GM10266 (cell line): ENCODE measurements at regions not wholly inside any gene's neighbourhood (a gene's known extent, or its start where the extent isn't known, plus 50 kb on each side); places are given as distances from the start of the nearest gene placed in this dataset.

Experiments
- DNase-seq: peaks from one replicate; pipeline ENCODE4 v3.0.0; 2012; ENCODE audit errors: extremely low spot score
- TF ChIP-seq, protein P1 (sequence below): IDR thresholded peaks from 2 replicates; pipeline ENCODE4 v1.5.1; 2012; ENCODE audit warnings: mild to moderate bottlenecking, low read depth; ENCODE audit not compliant: control insufficient read depth, insufficient read depth; ENCODE audit errors: missing control alignments

DNA sequence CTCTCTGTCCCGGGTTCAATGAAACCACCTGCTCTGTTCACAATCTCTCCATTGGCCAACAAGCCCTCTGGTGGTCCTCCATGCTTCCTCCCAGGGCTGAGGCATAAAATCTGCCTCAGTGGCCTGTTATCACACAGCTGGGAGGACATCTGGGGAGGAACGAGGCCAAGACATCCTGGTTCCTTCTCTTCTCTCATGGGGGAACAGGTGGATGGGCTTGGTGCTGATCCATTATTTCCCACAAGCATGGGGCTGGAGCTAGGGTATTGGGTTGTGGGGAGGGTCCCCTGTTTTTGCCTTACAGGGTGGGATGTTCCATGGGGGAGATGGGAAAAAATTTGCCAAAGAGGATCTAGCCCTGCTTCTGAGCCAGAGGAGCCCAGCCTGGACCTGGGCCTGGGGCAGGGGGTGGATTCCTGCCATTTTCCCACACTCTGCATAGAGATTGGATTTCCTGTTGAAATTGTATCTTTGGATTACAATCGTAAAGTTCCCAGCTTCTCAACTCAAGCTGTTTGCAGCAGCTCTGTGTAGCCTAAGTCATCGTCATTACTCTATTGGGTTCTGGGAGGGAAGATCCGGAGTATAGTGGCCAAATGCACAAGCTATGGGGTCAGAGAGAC lies 124.7 kb downstream of the NAV1 start:
- TF ChIP-seq, protein P1, sequence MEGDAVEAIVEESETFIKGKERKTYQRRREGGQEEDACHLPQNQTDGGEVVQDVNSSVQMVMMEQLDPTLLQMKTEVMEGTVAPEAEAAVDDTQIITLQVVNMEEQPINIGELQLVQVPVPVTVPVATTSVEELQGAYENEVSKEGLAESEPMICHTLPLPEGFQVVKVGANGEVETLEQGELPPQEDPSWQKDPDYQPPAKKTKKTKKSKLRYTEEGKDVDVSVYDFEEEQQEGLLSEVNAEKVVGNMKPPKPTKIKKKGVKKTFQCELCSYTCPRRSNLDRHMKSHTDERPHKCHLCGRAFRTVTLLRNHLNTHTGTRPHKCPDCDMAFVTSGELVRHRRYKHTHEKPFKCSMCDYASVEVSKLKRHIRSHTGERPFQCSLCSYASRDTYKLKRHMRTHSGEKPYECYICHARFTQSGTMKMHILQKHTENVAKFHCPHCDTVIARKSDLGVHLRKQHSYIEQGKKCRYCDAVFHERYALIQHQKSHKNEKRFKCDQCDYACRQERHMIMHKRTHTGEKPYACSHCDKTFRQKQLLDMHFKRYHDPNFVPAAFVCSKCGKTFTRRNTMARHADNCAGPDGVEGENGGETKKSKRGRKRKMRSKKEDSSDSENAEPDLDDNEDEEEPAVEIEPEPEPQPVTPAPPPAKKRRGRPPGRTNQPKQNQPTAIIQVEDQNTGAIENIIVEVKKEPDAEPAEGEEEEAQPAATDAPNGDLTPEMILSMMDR = no peak
- DNase-seq = no peak

DNA sequence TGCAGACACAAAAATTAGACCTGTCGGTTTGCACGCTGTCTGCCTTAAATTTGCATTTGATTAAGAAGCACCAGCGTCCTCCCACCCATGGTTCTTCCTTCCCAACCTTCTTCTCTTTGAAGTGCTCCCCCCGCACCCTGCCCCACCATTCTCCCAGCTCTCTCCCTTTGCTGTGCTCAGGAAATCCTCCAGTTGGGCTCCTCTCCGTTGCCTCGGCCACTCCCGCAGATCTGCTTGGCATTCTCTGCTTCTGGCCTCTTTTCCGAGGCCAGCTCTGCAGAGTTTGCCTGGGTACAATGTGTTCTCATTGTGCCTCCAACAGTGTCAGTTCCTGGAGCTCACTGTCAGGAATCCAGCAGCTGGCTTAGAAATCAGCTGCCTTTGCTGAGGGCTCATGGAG lies 126.1 kb downstream of the NAV1 start:
- TF ChIP-seq, protein P1 = no peak
- no peak for DNase-seq

DNA sequence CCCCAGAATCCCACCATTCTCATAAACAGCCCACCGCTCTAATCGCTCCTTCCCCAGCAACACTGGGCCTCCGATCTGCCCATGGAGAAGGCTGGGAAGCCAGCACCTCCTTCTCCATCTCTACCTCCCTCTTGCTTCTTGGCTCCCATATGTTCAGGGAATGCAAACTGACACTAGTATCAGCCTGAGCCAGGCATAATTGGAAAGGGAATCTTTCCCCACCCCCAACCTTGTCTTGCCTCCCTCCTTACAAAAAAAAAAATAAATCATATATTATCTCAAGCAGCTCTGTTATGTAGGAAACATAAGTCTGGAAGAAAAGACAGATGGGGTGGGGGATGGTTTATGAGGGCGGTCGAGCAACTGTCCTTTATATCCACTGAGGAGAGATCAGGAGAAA lies 127.2 kb downstream of the NAV1 start:
- TF ChIP-seq, protein P1 = no peak
- no peak for DNase-seq

DNA sequence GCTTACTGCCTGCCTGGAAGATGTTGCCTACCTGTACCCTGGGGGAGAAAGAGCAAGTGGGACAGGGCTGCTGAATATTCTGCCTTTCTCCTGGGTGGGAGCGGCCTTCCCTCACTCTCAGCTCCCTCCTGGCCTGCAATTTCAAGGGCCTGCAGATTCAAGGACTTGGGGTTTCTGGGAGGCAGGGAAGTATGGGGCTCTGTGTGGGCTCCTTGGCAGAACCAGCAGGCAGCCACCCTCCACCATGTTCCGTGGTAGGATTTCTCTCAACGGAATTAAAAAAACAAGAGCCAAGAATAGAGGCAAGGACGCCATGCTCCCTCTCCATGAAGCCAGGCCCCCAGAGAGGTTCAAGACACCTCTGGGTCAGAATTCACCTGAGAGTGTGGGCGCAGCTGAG lies 127.7 kb downstream of the NAV1 start:
- TF ChIP-seq, protein P1 = no peak
- DNase-seq = no peak

DNA sequence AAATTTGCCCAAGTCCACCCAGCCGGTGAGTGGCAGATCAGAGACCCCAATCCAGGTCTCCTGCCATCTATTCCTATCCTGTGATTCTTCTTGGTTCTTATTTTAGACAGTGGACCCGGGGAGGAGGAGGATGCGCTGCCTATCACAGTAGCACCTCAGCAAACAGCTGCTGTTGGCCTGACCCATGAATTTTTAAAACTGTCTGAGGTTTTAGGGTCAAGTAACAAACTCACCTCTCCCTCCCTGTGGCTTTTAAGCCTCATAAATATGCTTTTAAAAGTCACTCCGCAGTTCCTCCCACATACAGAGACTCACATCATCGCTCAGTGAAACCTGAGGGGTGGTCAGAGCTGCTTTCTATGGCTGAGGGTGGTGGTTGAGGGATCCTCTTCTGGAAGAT lies 128.6 kb downstream of the NAV1 start:
- TF ChIP-seq, protein P1 = no peak
- no peak for DNase-seq

DNA sequence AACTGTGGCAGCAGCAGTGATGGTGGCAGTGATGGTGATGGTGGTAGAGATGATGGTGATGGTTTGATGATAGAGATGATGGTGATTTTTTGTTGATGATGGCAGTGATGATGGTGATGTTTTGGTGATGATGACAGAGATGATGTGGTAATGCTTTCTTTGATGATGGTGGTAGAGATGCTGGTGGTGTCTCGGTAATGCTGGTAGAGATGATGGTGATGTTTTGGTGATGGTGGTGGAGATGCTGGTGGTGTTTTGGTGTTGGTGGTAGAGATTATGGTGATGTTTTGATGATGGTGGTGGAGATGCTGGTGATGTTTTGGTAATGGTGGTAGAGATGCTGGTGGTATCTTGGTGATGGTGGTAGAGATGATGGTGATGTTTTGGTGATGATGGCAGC lies 131.6 kb downstream of the NAV1 start:
- no peak for DNase-seq
- TF ChIP-seq, protein P1 = no peak

DNA sequence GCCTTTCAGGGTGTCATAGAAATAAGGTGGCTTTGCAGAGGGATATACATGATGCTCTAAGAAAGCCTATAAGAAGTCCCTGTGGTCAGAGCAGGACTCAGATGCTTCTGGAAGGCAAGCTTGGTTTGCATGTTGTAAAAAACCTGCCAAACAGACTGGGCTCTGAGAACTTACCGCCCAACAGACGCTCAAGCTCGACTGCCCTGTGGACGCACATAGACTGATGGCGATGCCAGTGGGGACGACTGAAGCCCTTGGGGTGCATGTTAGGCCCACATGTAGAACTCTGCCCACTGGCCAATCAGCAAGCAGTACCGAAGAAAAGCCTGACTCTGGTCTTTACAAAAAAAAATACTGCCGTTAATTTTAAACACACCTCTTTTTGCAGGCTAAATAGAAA lies 133.8 kb downstream of the NAV1 start:
- no peak for DNase-seq
- TF ChIP-seq, protein P1 = no peak
